Fibroblast of pulmonary artery (primary cell): ENCODE measurements at regions not wholly inside any gene's neighbourhood (a gene's known extent, or its start where the extent isn't known, plus 50 kb on each side); places are given as distances from the start of the nearest gene placed in this dataset.
"Not testable (repeated sequence)": the region's sequence is repeated elsewhere in the genome, so short reads cannot be mapped to it uniquely, and the experiment has no call there.

ENCODE experiments used
- DNase-seq: peaks from one replicate; pipeline ENCODE4 v3.0.0-alpha.2; 2010; ENCODE audit warnings: low read depth
- H3K4me3 ChIP-seq: replicated peaks from 2 replicates; pipeline ENCODE4 v1.5.1; 2011; ENCODE audit warnings: low read depth, mild to moderate bottlenecking, control low read depth, low read length, moderate library complexity
- CTCF ChIP-seq: IDR thresholded peaks from 2 replicates; pipeline ENCODE4 v1.5.1; 2011; ENCODE audit warnings: mild to moderate bottlenecking, control low read depth, low read length, inconsistent platforms; ENCODE audit errors: missing control alignments

DNA sequence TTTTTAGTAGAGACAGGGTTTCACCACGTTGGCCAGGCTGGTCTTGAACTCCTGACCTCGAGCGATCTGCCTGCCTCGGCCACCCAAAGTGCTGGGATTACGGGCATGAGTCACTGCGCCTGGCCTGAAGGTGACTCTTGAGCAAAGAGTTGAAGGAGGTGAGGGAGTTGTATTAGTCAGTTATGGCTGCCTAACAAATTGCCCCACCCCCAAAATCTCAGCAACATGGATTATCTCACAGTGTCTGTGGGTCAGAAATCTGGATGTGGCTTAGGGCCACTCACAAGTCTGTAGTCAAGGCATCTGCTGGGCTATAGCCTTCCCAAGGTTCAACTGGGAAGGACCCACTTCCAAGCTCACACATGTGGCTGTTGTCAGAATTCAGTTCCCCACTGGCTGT is 52.8 kb upstream of the ADGRE5 start:
- no peak overlapping the region for H3K4me3 ChIP-seq
- DNase-seq, result no peak
- no peak for TF ChIP-seq CTCF

- DNase-seq, H3K4me3 ChIP-seq: not testable (repeated sequence)
These were observed 54.2 kb upstream of the ADGRE5 start for GRCh38 chr19:14327061-14327460.

- no peak overlapping the region for H3K4me3 ChIP-seq
- no peak for TF ChIP-seq CTCF
- DNase-seq, result no peak
These were observed 55.4 kb upstream of the ADGRE5 start for GRCh38 chr19:14325863-14326262.

GRCh38 chr19:14325134-14325533 is 56.1 kb upstream of the ADGRE5 start:
- TF ChIP-seq CTCF, result no peak
- no peak for DNase-seq
- H3K4me3 ChIP-seq, result no peak overlapping the region

GRCh38 chr19:14322889-14323463 is 58.3 kb upstream of the ADGRE5 start:
- no peak for TF ChIP-seq CTCF
- no peak for DNase-seq
- H3K4me3 ChIP-seq, result no peak overlapping the region

DNA sequence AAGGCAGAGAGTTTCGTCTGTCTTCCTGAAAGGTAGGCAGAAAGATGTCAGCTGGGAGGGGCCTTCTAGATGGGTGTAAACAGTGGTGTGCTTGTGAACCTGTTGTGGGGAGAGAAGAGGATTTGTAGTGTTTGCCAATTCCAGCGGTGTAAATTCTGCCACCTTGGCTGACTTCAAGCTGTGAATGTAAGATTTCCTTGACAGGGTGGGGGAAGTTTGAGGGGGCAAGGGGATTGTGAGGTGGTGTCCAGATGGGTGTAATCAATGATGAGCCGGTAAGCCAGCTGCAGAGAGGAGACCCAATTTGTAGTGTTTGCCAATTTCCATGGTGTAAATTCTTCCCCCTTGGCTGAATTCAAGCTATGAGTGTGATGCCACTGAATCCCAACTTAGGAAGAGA is 61.0 kb upstream of the ADGRE5 start:
- DNase-seq, result no peak
- no peak for TF ChIP-seq CTCF
- no peak overlapping the region for H3K4me3 ChIP-seq

DNA sequence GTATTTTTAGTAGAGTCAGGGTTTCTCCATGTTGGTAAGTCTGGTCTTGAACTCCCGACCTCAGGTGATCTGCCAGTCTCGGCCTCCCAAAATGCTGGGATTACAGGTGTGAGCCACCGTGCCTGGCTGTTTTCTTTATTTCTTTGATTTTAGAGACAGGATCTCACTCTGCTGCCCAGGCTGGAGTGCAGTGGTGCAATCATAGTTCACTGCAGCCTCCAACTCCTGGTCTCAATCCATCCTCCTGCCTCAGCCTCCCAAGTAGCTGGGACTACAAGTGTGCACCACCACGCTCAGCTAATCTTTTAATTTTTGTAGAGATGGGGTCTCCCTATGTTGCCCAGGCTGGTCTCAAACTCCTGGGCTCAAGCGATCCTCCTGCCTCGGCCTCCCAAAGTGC is 61.5 kb upstream of the ADGRE5 start:
- not testable (repeated sequence) for DNase-seq

DNA sequence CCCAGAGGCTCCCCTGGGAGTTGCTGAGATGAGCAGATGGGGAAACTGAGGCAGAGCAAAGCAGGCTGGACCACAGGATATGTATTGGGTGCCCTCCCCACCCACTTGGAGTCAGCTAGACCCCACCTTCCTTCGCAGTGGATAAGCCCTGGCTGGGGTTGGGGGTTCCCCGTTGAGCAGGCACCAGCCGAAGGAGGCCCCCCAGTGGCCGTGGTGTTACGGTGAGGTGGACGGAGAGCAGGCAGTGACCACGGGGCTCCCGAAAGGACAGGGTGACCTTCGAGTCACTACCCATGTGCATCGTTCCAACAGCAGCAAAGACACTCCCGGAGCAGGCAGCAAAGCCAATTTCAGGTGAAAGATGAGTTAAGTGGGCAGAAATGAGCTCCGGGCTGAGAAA is 62.4 kb upstream of the ADGRE5 start:
- no peak for DNase-seq
- H3K4me3 ChIP-seq, result no peak overlapping the region
- peak; percentile 42 for TF ChIP-seq CTCF

More for the DNA sequence above, 61.5 kb upstream of the ADGRE5 start:
- not testable (repeated sequence) for H3K4me3 ChIP-seq
